ENCODE measurements at regions not wholly inside any gene's neighbourhood (a gene's known extent, or its start where the extent isn't known, plus 50 kb on each side); places are given as distances from the start of the nearest gene placed in this dataset.

DNA sequence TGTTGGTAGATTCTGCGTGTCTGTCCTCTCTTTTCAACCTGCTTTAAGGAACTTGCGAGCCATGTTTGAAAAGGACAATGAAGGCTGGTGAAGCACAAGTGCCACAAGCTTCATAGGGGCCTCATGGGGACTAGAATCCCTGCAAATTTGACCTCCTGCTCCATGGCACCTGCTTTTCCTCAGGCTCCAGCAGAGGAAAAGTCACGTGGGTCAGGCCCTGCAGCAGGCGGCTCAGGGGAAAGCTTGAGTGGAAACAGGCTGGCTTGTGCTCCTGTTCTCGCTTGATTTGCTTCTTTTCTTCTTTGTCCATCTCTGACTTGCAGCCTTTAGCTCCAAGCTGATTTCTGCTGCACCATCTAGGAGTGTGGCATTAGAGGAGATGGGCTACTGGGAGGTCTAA is 187.6 kb upstream of the MAST4 start:
- Histone ChIP-seq H3K4me2 (ENCODE audit: insufficient read depth, insufficient read length, low read length) (no peak overlapping the region), H3T11ph (ENCODE audit: low read length) (no peak overlapping the region), H3K9ac (ENCODE audit: extremely low read depth, insufficient read length, low read length) (no peak overlapping the region), H2BK120ac (ENCODE audit: low read depth, low read length, poor library complexity, severe bottlenecking) (no peak overlapping the region), H2AFZ (ENCODE audit: low read length) (no peak overlapping the region), H3K23ac (ENCODE audit: insufficient read length, low read depth, low read length) (no peak overlapping the region), H2BK12ac (ENCODE audit: insufficient read length, low read depth, low read length) (no peak overlapping the region), H4K8ac (replicated peaks; ENCODE audit: insufficient read length, low read depth, low read length) (no peak overlapping the region), H3K23me2 (ENCODE audit: insufficient read length, low read depth, low read length, poor library complexity, severe bottlenecking) (no peaks in the 10 kb centered on the region), H3K9me3 (ENCODE audit: control insufficient read depth, low read depth, low read length) (no peaks in the 10 kb centered on the region), H4K91ac (ENCODE audit: insufficient read length, low read depth, low read length) (no peak overlapping the region), H3K79me2 (ENCODE audit: insufficient read depth, low read length) (no peaks in the 10 kb centered on the region), H4K20me1 (ENCODE audit: control insufficient read depth, insufficient read depth, insufficient read length) (no peaks in the 10 kb centered on the region), H3K79me1 (ENCODE audit: insufficient read depth, low read depth, low read length, poor library complexity, severe bottlenecking) (no peaks in the 10 kb centered on the region), H3K56ac (ENCODE audit: insufficient read length, low read depth, low read length) (no peak overlapping the region), H4K5ac (ENCODE audit: insufficient read length, low read depth, low read length) (no peak overlapping the region), H3K14ac (ENCODE audit: insufficient read depth, low read length) (no peak overlapping the region), H2BK15ac (ENCODE audit: low read depth, low read length) (no peak overlapping the region), H3K4me1 (ENCODE audit: insufficient read depth, low read length) (no peaks in the 10 kb centered on the region), H3K27me3 (ENCODE audit: insufficient read depth, low read length) (no peaks in the 10 kb centered on the region), H2BK20ac (ENCODE audit: low read depth, low read length, poor library complexity, severe bottlenecking) (no peak overlapping the region), H3K27ac (ENCODE audit: insufficient read length, low read depth, low read length) (no peak overlapping the region), H3K4ac (ENCODE audit: low read depth, low read length) (no peak overlapping the region), H3K18ac (ENCODE audit: insufficient read length, low read depth, low read length) (no peak overlapping the region), H2BK5ac (ENCODE audit: insufficient read length, low read length) (no peak overlapping the region), H2AK5ac (ENCODE audit: insufficient read length, low read length) (no peak overlapping the region)
- Mint-ChIP-seq H3K9me3 (peaks cover 0 to 10% of the 10 kb centered on the region in 2 experiments; a peak in 4 of 5 replicates), H3K27ac (no peak overlapping the region), H3K36me3 (ENCODE audit: insufficient read depth in 1 of 3, low read depth in 3 of 3) (peaks cover 0 to 4% (median 0%) of the 10 kb centered on the region in 3 experiments; a peak in 1 of 7 replicates), H3K4me3 (no peak overlapping the region), H3K4me1 (peaks cover 0 to 6% of the 10 kb centered on the region in 2 experiments; a peak in 1 of 4 replicates), H3K27me3 (ENCODE audit: low read depth) (peaks cover 6% of the 10 kb centered on the region)
- TF ChIP-seq, protein P1, sequence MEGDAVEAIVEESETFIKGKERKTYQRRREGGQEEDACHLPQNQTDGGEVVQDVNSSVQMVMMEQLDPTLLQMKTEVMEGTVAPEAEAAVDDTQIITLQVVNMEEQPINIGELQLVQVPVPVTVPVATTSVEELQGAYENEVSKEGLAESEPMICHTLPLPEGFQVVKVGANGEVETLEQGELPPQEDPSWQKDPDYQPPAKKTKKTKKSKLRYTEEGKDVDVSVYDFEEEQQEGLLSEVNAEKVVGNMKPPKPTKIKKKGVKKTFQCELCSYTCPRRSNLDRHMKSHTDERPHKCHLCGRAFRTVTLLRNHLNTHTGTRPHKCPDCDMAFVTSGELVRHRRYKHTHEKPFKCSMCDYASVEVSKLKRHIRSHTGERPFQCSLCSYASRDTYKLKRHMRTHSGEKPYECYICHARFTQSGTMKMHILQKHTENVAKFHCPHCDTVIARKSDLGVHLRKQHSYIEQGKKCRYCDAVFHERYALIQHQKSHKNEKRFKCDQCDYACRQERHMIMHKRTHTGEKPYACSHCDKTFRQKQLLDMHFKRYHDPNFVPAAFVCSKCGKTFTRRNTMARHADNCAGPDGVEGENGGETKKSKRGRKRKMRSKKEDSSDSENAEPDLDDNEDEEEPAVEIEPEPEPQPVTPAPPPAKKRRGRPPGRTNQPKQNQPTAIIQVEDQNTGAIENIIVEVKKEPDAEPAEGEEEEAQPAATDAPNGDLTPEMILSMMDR (conservative IDR thresholded peaks at IDR 0.05), result no peak
- no CpG with 5 or more reads among the region's 5 CpGs for WGBS (ENCODE audit: extremely low coverage, insufficient read length, low lambda C conversion rate)
- DNase-seq, result no peak

Data from H9 (cell line).